ENCODE measurements at regions not wholly inside any gene's neighbourhood (a gene's known extent, or its start where the extent isn't known, plus 50 kb on each side); places are given as distances from the start of the nearest gene placed in this dataset.

GRCh38 chr3:16114930-16115329, 59.5 kb upstream of the GALNT15 start:
- DNase-seq = no peak

GRCh38 chr3:16118396-16118795, 56.1 kb upstream of the GALNT15 start:
- no peak for DNase-seq

- no peak for DNase-seq
Measured at GRCh38 chr3:16119887-16120286, 54.6 kb upstream of the GALNT15 start.

- DNase-seq = no peak
Measured at GRCh38 chr3:16121391-16121790, 53.1 kb upstream of the GALNT15 start.

- no peak for DNase-seq
Measured at GRCh38 chr3:16122155-16122554, 52.3 kb upstream of the GALNT15 start.

- no peak for DNase-seq
Measured at GRCh38 chr3:16122661-16123060, 51.8 kb upstream of the GALNT15 start.

GRCh38 chr3:16124636-16125035, 49.8 kb upstream of the GALNT15 start:
- no peak for DNase-seq
